GM12878 (cell line): ENCODE measurements at regions not wholly inside any gene's neighbourhood (a gene's known extent, or its start where the extent isn't known, plus 50 kb on each side); places are given as distances from the start of the nearest gene placed in this dataset.

ENCODE experiments used
- ATAC-seq: fragments of 200-7000 bp; cut with Tn5 transposase; 3 replicates; pipeline ENCODE4 v1.9.1; 2020; ENCODE audit warnings: mild to moderate bottlenecking, moderate library complexity
- BruUV-seq: library from RNA; stranded (reverse); fragments of 400-500 nt; replicated peaks from 2 replicates; lab custom pipeline; 2021; lab: Mats Ljungman, UMichigan
- CTCF ChIA-PET: fragments of 300-600 bp; sonication (Branson Sonifier 250); formaldehyde crosslinking; extraction: SDS; loops from one replicate; lab custom pipeline; 2021; ENCODE audit warnings: inconsistent platforms; lab: Yijun Ruan, JAX
- POLR2A ChIA-PET: fragments of 350-600 bp; formaldehyde crosslinking; extraction: SDS; loops from one replicate; lab custom pipeline; 2021; ENCODE audit warnings: inconsistent platforms; lab: Charles Lee
- RAD21 ChIA-PET: fragments of 300-600 bp; sonication (Branson Sonifier 250); formaldehyde crosslinking; loops from one replicate; lab custom pipeline; 2023; ENCODE audit warnings: antibody characterized with exemption; ENCODE audit not compliant: unreplicated experiment; lab: Charles Lee
- SMC1A ChIA-PET: fragments of 300-600 bp; sonication (Branson Sonifier 250); formaldehyde crosslinking; loops from one replicate; lab custom pipeline; 2023; ENCODE audit not compliant: unreplicated experiment, uncharacterized antibody; lab: Charles Lee
- DNase-seq: peaks from one replicate; pipeline ENCODE4 v3.0.0-alpha.2; 2011; ENCODE audit warnings: low read depth, low spot score
- FAIRE-seq: peaks from 3 replicates; lab custom pipeline; 2011; peaks lifted over from hg19 to GRCh38; lab: Jason Lieb, UNC
- H2AFZ ChIP-seq: 2 replicates; pipeline ENCODE4 v1.6.0; 2011; ENCODE audit warnings: low read depth, low read length, control low read depth; ENCODE audit not compliant: control insufficient read depth
- H3K27ac ChIP-seq: 2 replicates; pipeline ENCODE4 v1.5.1; 2011; ENCODE audit warnings: control low read depth; ENCODE audit not compliant: control insufficient read depth, insufficient read depth
- H3K27me3 ChIP-seq, 2 experiments: replicated peaks in 1 of 2; 2 replicates each; pipeline versions ENCODE4 v1.6.0 to v1.6.1; 2011; ENCODE audit warnings: low read length in 1 of 2; ENCODE audit not compliant: control insufficient read depth in 2 of 2, insufficient read depth in 2 of 2
- H3K36me3 ChIP-seq, 2 experiments: 2 replicates each; pipeline ENCODE4 v1.5.1; 2011; ENCODE audit warnings: low read length in 1 of 2; ENCODE audit not compliant: control insufficient read depth in 2 of 2, insufficient read depth in 2 of 2
- H3K4me1 ChIP-seq: 2 replicates; pipeline ENCODE4 v1.6.1; 2011; ENCODE audit warnings: mild to moderate bottlenecking, low read length, moderate library complexity, mixed read lengths; ENCODE audit not compliant: control insufficient read depth, insufficient read depth
- H3K4me2 ChIP-seq: 2 replicates; pipeline ENCODE4 v1.6.0; 2011; ENCODE audit warnings: control low read depth; ENCODE audit not compliant: control insufficient read depth, insufficient read depth
- H3K4me3 ChIP-seq: fragments of 200-600 bp; sonication (generic); 2 replicates; pipeline ENCODE4 v1.5.1; 2016
- H3K79me2 ChIP-seq: 2 replicates; pipeline ENCODE4 v1.6.0; 2011; ENCODE audit warnings: low read length; ENCODE audit not compliant: control insufficient read depth, insufficient read depth
- H3K9ac ChIP-seq: 2 replicates; pipeline ENCODE4 v1.8.0; 2011; ENCODE audit warnings: low read length, control low read depth, mixed read lengths; ENCODE audit not compliant: control insufficient read depth, insufficient read depth
- H3K9me3 ChIP-seq: replicated peaks from 3 replicates; pipeline ENCODE4 v1.5.1; 2011; ENCODE audit warnings: mild to moderate bottlenecking, low read length; ENCODE audit not compliant: control insufficient read depth, insufficient read depth
- H4K20me1 ChIP-seq: 2 replicates; pipeline ENCODE4 v1.6.0; 2011; ENCODE audit not compliant: control insufficient read depth, insufficient read depth
- EGR1 ChIP-seq, 2 experiments: IDR thresholded peaks; 1 replicate in 1 of 2; 2 replicates in 1 of 2; pipeline ENCODE4 v1.6.1; 2011 to 2012; ENCODE audit warnings: low read depth in 2 of 2, low read length in 2 of 2, borderline replicate concordance in 1 of 2, mild to moderate bottlenecking in 1 of 2, moderate library complexity in 1 of 2
- MEF2B ChIP-seq: fragments of 450-650 bp; IDR thresholded peaks from 2 replicates; pipeline ENCODE4 v1.6.1; 2018; ENCODE audit warnings: mild to moderate bottlenecking, moderate library complexity; ENCODE audit not compliant: partially characterized antibody, poor library complexity, severe bottlenecking
- PBX3 ChIP-seq: IDR thresholded peaks from 2 replicates; pipeline ENCODE4 v1.6.1; 2011; ENCODE audit warnings: mild to moderate bottlenecking, low read depth, low read length, moderate library complexity; ENCODE audit not compliant: insufficient replicate concordance
- RAD21 ChIP-seq: IDR thresholded peaks from 2 replicates; pipeline ENCODE4 v1.6.1; 2011; ENCODE audit warnings: mild to moderate bottlenecking, low read depth, low read length, moderate library complexity; ENCODE audit not compliant: insufficient read depth
- WGBS: methylation state at CpG from one replicate; pipeline ENCODE4 v1.1.6; 2016; ENCODE audit warnings: low lambda C conversion rate; ENCODE audit not compliant: insufficient replicate concordance, insufficient coverage; ENCODE audit errors: missing lambda C conversion rate; 5-methylcytosine and 5-hydroxymethylcytosine counted together
- in situ Hi-C: fragments of 300-500 bp; cut with MboI; formaldehyde crosslinking; loops from 9 replicates; pipeline ENCODE4 v1.14.3; 2018; ENCODE audit warnings: mixed read lengths
- intact Hi-C: fragments of 100-400 bp; cut with micrococcal nuclease; formaldehyde crosslinking; loops from one replicate; pipeline ENCODE4 v1.14.2; 2022; ENCODE audit not compliant: unreplicated experiment
- TF ChIP-seq, protein P1 (sequence below): fragments of 450-650 bp; IDR thresholded peaks from 2 replicates; pipeline ENCODE4 v1.6.1; 2017; ENCODE audit warnings: mild to moderate bottlenecking
- TF ChIP-seq, protein P2 (sequence below): fragments of 450-650 bp; IDR thresholded peaks from 2 replicates; pipeline ENCODE4 v1.6.1; 2017; ENCODE audit warnings: mild to moderate bottlenecking, low read depth, inconsistent platforms; ENCODE audit not compliant: poor library complexity, severe bottlenecking
- TF ChIP-seq, protein P3 (sequence below): fragments of 450-650 bp; IDR thresholded peaks from 2 replicates; pipeline ENCODE4 v1.6.1; 2017; ENCODE audit warnings: mild to moderate bottlenecking, moderate library complexity
- TF ChIP-seq, protein P4 (sequence below): fragments of 450-650 bp; formaldehyde crosslinking; IDR thresholded peaks from 2 replicates; pipeline ENCODE4 v1.5.0; 2022; ENCODE audit warnings: mild to moderate bottlenecking, missing genetic modification characterization

GRCh38 chr12:109655578-109655977, 58.0 kb upstream of the FAM222A start (continued):
- TF ChIP-seq, protein P1, sequence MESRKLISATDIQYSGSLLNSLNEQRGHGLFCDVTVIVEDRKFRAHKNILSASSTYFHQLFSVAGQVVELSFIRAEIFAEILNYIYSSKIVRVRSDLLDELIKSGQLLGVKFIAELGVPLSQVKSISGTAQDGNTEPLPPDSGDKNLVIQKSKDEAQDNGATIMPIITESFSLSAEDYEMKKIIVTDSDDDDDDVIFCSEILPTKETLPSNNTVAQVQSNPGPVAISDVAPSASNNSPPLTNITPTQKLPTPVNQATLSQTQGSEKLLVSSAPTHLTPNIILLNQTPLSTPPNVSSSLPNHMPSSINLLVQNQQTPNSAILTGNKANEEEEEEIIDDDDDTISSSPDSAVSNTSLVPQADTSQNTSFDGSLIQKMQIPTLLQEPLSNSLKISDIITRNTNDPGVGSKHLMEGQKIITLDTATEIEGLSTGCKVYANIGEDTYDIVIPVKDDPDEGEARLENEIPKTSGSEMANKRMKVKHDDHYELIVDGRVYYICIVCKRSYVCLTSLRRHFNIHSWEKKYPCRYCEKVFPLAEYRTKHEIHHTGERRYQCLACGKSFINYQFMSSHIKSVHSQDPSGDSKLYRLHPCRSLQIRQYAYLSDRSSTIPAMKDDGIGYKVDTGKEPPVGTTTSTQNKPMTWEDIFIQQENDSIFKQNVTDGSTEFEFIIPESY = no peak
- TF ChIP-seq PBX3 = no peak

DNA sequence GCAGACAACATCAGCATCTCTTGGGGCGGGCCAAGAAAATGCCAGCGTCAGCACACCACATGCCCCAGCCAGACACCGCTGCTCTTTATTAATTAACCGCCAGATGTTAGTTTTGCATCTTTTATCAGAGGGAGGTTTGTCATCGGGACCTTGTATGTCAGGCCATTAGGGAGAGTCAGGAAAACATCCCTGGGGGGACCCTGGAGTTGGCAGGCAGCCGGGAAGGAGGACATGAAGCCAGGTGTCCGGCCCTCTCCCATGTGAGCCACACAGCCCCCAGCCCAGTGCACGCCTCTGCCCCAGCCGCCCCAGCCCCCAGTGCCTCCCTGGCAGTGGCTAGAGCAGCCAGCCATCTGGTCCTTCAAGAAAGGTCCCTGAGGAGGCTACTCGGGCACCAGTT, 56.9 kb upstream of the FAM222A start:
- Histone ChIP-seq H3K9ac (no peak overlapping the region), H3K4me3 (no peak overlapping the region), H4K20me1 (no peaks in the 10 kb centered on the region), H3K27me3 (peaks cover 0 to 2% of the 10 kb centered on the region in 2 experiments; a peak in 1 of 4 replicates), H3K36me3 (no peaks in the 10 kb centered on the region), H3K9me3 (no peaks in the 10 kb centered on the region), H3K4me1 (no peaks in the 10 kb centered on the region), H3K27ac (no peak overlapping the region), H3K79me2 (no peaks in the 10 kb centered on the region), H2AFZ (no peak overlapping the region), H3K4me2 (no peak overlapping the region)
- POLR2A ChIA-PET = interaction anchor here (0.5 kb wide), 1 partner anchor 233 kb away, joined by 5 read pairs; no protein-coding TSS in a partner anchor
- RAD21 ChIA-PET = no interaction called here
- CTCF ChIA-PET = no interaction called here
- ATAC-seq (no peak), FAIRE-seq (no peak), DNase-seq (no peak)
- in situ Hi-C loops = no loop called here
- intact Hi-C loops = no loop called here
- no TSS peak for BruUV-seq
- SMC1A ChIA-PET = no interaction called here
- 36% methylated on average over 10 of the region's 10 CpGs for WGBS
- no peak for TF ChIP-seq RAD21
- no peak for TF ChIP-seq EGR1 (IDR thresholded peaks at IDR 0.05; ENCODE audit: borderline replicate concordance in 1 of 2, low read depth in 2 of 2, low read length in 2 of 2)
- TF ChIP-seq, protein P2, sequence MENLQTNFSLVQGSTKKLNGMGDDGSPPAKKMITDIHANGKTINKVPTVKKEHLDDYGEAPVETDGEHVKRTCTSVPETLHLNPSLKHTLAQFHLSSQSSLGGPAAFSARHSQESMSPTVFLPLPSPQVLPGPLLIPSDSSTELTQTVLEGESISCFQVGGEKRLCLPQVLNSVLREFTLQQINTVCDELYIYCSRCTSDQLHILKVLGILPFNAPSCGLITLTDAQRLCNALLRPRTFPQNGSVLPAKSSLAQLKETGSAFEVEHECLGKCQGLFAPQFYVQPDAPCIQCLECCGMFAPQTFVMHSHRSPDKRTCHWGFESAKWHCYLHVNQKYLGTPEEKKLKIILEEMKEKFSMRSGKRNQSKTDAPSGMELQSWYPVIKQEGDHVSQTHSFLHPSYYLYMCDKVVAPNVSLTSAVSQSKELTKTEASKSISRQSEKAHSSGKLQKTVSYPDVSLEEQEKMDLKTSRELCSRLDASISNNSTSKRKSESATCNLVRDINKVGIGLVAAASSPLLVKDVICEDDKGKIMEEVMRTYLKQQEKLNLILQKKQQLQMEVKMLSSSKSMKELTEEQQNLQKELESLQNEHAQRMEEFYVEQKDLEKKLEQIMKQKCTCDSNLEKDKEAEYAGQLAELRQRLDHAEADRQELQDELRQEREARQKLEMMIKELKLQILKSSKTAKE = no peak
- TF ChIP-seq, protein P3, sequence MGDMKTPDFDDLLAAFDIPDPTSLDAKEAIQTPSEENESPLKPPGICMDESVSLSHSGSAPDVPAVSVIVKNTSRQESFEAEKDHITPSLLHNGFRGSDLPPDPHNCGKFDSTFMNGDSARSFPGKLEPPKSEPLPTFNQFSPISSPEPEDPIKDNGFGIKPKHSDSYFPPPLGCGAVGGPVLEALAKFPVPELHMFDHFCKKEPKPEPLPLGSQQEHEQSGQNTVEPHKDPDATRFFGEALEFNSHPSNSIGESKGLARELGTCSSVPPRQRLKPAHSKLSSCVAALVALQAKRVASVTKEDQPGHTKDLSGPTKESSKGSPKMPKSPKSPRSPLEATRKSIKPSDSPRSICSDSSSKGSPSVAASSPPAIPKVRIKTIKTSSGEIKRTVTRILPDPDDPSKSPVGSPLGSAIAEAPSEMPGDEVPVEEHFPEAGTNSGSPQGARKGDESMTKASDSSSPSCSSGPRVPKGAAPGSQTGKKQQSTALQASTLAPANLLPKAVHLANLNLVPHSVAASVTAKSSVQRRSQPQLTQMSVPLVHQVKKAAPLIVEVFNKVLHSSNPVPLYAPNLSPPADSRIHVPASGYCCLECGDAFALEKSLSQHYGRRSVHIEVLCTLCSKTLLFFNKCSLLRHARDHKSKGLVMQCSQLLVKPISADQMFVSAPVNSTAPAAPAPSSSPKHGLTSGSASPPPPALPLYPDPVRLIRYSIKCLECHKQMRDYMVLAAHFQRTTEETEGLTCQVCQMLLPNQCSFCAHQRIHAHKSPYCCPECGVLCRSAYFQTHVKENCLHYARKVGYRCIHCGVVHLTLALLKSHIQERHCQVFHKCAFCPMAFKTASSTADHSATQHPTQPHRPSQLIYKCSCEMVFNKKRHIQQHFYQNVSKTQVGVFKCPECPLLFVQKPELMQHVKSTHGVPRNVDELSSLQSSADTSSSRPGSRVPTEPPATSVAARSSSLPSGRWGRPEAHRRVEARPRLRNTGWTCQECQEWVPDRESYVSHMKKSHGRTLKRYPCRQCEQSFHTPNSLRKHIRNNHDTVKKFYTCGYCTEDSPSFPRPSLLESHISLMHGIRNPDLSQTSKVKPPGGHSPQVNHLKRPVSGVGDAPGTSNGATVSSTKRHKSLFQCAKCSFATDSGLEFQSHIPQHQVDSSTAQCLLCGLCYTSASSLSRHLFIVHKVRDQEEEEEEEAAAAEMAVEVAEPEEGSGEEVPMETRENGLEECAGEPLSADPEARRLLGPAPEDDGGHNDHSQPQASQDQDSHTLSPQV = no peak
- TF ChIP-seq, protein P4, sequence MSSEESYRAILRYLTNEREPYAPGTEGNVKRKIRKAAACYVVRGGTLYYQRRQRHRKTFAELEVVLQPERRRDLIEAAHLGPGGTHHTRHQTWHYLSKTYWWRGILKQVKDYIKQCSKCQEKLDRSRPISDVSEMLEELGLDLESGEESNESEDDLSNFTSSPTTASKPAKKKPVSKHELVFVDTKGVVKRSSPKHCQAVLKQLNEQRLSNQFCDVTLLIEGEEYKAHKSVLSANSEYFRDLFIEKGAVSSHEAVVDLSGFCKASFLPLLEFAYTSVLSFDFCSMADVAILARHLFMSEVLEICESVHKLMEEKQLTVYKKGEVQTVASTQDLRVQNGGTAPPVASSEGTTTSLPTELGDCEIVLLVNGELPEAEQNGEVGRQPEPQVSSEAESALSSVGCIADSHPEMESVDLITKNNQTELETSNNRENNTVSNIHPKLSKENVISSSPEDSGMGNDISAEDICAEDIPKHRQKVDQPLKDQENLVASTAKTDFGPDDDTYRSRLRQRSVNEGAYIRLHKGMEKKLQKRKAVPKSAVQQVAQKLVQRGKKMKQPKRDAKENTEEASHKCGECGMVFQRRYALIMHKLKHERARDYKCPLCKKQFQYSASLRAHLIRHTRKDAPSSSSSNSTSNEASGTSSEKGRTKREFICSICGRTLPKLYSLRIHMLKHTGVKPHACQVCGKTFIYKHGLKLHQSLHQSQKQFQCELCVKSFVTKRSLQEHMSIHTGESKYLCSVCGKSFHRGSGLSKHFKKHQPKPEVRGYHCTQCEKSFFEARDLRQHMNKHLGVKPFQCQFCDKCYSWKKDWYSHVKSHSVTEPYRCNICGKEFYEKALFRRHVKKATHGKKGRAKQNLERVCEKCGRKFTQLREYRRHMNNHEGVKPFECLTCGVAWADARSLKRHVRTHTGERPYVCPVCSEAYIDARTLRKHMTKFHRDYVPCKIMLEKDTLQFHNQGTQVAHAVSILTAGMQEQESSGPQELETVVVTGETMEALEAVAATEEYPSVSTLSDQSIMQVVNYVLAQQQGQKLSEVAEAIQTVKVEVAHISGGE (CRISPR knock-in tag) = no peak
- no peak for TF ChIP-seq MEF2B
